Kidney (tissue), 13 donors: ENCODE measurements at regions not wholly inside any gene's neighbourhood (a gene's known extent, or its start where the extent isn't known, plus 50 kb on each side); places are given as distances from the start of the nearest gene placed in this dataset.

Source experiments
- DNase-seq, 5 donors: peaks; one replicate each; pipeline ENCODE4 v3.0.0-alpha.2; 2013 to 2020
- FAIRE-seq: peaks from 2 replicates; lab custom pipeline; 2012; peaks lifted over from hg19 to GRCh38; lab: Jason Lieb, UNC
- H3K27ac ChIP-seq, 2 donors: one replicate each; pipeline ENCODE4 v1.7.0; 2013; ENCODE audit warnings: low read depth in 2 of 2, low read length in 2 of 2, inconsistent platforms in 1 of 2
- H3K27me3 ChIP-seq: one replicate; pipeline ENCODE4 v1.7.1; 2013; ENCODE audit warnings: low read length, inconsistent platforms; ENCODE audit not compliant: control insufficient read depth, insufficient read depth
- H3K36me3 ChIP-seq, 3 donors: one replicate each; pipeline versions ENCODE4 v1.7.0 to v1.7.1; 2013; ENCODE audit warnings: low read length in 3 of 3, control low read depth in 1 of 3, inconsistent platforms in 1 of 3; ENCODE audit not compliant: insufficient read depth in 3 of 3, control insufficient read depth in 2 of 3
- H3K4me1 ChIP-seq, 3 donors: one replicate each; pipeline versions ENCODE4 v1.7.0 to v1.7.1; 2013; ENCODE audit warnings: low read length in 3 of 3, inconsistent platforms in 1 of 3, low read depth in 1 of 3; ENCODE audit not compliant: control insufficient read depth in 2 of 3, insufficient read depth in 2 of 3
- H3K4me3 ChIP-seq, 3 donors: one replicate each; pipeline versions ENCODE4 v1.7.0 to v1.8.1; 2013; ENCODE audit warnings: low read length in 3 of 3, control low read depth in 1 of 3, inconsistent platforms in 1 of 3
- H3K9ac ChIP-seq, 3 donors: one replicate each; pipeline versions ENCODE4 v1.7.0 to v1.7.1; 2013; ENCODE audit warnings: low read length in 3 of 3, control low read depth in 1 of 3, inconsistent platforms in 1 of 3
- H3K9me3 ChIP-seq, 3 donors: one replicate each; pipeline versions ENCODE4 v1.7.0 to v1.7.1; 2013; ENCODE audit warnings: low read length in 3 of 3, control low read depth in 1 of 3, inconsistent platforms in 1 of 3; ENCODE audit not compliant: control insufficient read depth in 2 of 3, insufficient read depth in 1 of 3
- intact Hi-C: fragments of 100-400 bp; cut with DNase I; formaldehyde crosslinking; loops from one replicate; pipeline ENCODE4 v1.11.1; 2022
- TF ChIP-seq, protein P1 (sequence below): IDR thresholded peaks from 3 replicates; pipeline ENCODE4 v1.5.1; 2012; ENCODE audit warnings: mild to moderate bottlenecking, moderate library complexity, borderline replicate concordance; ENCODE audit not compliant: insufficient read depth; ENCODE audit errors: extremely low read depth
- donor health status: control.
- donor health status: control.
- donor health status: control.
- donor health status: control.
- donor health status: control.
- donor health status: DM: yes; HTN: yes; CAD: no.
- donor health status: Normal renal cell carcinoma (clear cell type).

DNA sequence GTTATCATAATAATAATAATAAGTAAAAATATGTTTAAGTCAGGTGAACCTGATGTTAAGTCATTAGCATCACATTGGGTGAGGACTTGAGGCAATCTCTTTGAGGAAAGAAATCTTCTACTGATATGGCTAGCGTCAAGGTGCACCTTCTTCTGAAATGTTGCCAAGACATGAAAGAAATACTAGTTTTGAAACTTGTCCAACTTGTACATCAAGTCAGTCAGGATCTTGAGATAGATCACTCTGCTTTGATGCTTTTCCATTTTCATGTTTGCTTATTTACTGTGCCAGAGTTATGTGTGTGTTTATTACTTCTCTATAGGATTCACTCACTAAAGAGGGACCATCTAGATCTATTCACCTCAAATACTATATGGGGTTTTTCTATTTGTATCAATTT, 90.0 kb upstream of the USP15 start:
- no peak for FAIRE-seq
- TF ChIP-seq, protein P1, sequence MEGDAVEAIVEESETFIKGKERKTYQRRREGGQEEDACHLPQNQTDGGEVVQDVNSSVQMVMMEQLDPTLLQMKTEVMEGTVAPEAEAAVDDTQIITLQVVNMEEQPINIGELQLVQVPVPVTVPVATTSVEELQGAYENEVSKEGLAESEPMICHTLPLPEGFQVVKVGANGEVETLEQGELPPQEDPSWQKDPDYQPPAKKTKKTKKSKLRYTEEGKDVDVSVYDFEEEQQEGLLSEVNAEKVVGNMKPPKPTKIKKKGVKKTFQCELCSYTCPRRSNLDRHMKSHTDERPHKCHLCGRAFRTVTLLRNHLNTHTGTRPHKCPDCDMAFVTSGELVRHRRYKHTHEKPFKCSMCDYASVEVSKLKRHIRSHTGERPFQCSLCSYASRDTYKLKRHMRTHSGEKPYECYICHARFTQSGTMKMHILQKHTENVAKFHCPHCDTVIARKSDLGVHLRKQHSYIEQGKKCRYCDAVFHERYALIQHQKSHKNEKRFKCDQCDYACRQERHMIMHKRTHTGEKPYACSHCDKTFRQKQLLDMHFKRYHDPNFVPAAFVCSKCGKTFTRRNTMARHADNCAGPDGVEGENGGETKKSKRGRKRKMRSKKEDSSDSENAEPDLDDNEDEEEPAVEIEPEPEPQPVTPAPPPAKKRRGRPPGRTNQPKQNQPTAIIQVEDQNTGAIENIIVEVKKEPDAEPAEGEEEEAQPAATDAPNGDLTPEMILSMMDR = no peak
- H3K9ac ChIP-seq = no peak overlapping the region
- H3K27ac ChIP-seq = no peak overlapping the region
- DNase-seq = no peak
- no peak overlapping the region for H3K4me3 ChIP-seq
- H3K36me3 ChIP-seq = no peaks in the 10 kb centered on the region
- intact Hi-C loops = no loop called here
- no peaks in the 10 kb centered on the region for H3K4me1 ChIP-seq
- no peaks in the 10 kb centered on the region for H3K9me3 ChIP-seq
- H3K27me3 ChIP-seq = no peaks in the 10 kb centered on the region

DNA sequence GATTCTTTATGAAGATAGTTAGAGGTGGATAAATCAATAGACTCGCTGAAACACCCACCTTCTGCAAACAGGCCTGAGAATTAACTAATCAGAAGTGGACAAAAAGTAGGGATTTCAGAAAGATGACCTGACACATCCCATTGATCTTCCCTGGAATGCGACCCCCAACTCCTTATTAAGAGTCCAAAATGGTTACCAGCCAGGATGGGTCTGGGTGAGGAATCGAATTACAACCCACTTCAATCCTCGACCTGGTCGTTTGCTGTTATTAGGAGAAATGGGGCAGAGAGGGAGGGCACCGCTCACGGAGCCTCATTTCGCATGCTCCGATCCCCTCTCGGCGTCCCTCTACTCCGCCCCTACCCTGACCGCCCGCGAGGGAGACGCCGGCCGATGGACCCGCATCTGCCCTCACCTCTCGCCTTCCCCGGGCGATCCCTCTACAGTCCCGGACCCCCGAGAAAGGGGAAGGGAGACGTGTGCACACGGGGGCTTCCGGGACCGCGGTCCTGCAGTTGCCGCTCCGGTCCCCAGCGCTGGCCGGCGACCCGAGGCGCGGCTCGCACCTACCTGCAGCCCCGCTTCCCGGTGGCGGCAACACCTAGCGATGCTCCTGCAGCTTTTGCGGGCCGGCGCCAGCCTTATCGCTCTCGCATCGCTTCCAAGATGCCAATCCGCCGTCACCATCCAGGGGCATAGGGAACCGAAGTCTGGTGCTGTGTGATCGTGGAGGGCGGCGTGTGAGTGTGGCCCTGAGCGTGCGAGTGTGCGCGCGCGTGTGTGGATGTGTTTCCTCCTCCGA, 69.3 kb upstream of the USP15 start:
- intact Hi-C loops = no loop called here
- Histone ChIP-seq H3K4me1 (peaks cover 0 to 15% (median 14%) of the 10 kb centered on the region in 3 donors), H3K9ac (peak overlapping the region in 1 of 3 donors; percentile 16), H3K27ac (no peak overlapping the region), H3K27me3 (peaks cover 25% of the 10 kb centered on the region), H3K36me3 (no peaks in the 10 kb centered on the region), H3K4me3 (peak overlapping the region in 1 of 3 donors; percentile 55), H3K9me3 (no peaks in the 10 kb centered on the region)
- DNase-seq (peak; percentile 14 to 65 (median 38)), FAIRE-seq (no peak)
- TF ChIP-seq, protein P1 = no peak

DNA sequence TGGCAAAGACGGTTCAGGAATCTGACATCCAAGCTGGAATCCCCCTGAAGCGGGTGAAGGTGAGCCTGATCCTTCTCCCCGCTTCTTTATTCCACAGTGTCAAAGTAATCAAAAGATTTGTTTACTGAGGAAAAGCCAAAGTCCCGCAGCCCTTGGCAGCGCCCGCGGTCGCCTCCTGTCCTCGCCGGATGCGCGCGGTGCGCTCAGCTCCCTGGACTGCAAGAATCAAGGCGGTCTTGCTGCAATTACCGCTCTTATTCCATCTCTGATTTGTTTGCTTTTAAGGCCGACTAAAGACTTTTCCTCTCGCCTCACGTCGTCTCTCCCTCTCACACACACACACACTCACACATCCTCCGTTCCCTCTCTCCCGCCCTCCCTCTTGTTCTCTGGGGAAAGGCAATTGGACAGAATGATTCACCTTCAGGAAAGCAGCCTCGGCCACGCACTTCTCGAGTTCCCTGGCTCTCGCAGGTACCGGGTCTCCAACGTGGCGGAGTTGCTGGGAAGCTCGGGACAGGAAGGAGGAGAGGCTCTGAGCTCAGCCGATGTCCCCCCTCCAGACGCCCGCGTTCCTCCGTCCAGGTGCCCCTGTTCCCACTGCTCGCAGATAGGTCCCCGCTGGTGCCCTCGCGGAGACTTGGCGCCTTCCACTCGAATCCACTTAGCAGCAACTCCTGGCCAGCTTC, 68.6 kb upstream of the USP15 start:
- intact Hi-C loops = no loop called here
- no peak for FAIRE-seq

More for the DNA sequence above, 68.6 kb upstream of the USP15 start:
- DNase-seq = peak; percentile 35 to 72 (median 44)
- peak overlapping the region in 2 of 3 donors; percentile 21 to 55 for H3K4me3 ChIP-seq
- no peak overlapping the region for H3K27ac ChIP-seq
- peaks cover 25% of the 10 kb centered on the region for H3K27me3 ChIP-seq
- H3K9ac ChIP-seq = peak overlapping the region in 1 of 3 donors; percentile 16
- H3K4me1 ChIP-seq = peaks cover 0 to 15% (median 14%) of the 10 kb centered on the region in 3 donors
- H3K9me3 ChIP-seq = no peaks in the 10 kb centered on the region
- TF ChIP-seq, protein P1 = no peak
- no peaks in the 10 kb centered on the region for H3K36me3 ChIP-seq
